Nephron (organoid): ENCODE measurements at regions not wholly inside any gene's neighbourhood (a gene's known extent, or its start where the extent isn't known, plus 50 kb on each side); places are given as distances from the start of the nearest gene placed in this dataset.
"Not testable (repeated sequence)": the region's sequence is repeated elsewhere in the genome, so short reads cannot be mapped to it uniquely, and the experiment has no call there.

Source experiments
- H3K27ac Mint-ChIP-seq, 3 experiments: 2 replicates each; pipeline ENCODE4 v1.8.0; 2020; ENCODE audit warnings: mixed read lengths in 3 of 3, mild to moderate bottlenecking in 2 of 3, moderate library complexity in 1 of 3
- H3K27me3 Mint-ChIP-seq: 2 replicates; pipeline ENCODE4 v1.8.0; 2021; ENCODE audit warnings: low read depth, mild to moderate bottlenecking, moderate library complexity, mixed read lengths
- H3K36me3 Mint-ChIP-seq: 2 replicates; pipeline ENCODE4 v1.8.0; 2020; ENCODE audit warnings: low read depth, mixed read lengths
- H3K4me1 Mint-ChIP-seq: 2 replicates; pipeline ENCODE4 v1.8.0; 2020; ENCODE audit warnings: mixed read lengths
- H3K4me3 Mint-ChIP-seq, 3 experiments: 2 replicates each; pipeline ENCODE4 v1.8.0; 2020; ENCODE audit warnings: mild to moderate bottlenecking in 3 of 3, mixed read lengths in 3 of 3, moderate library complexity in 2 of 3
- H3K9me3 Mint-ChIP-seq: 2 replicates; pipeline ENCODE4 v1.8.0; 2020; ENCODE audit warnings: mixed read lengths
- TF ChIP-seq, protein P1 (sequence below), 3 experiments: fragments of 200-600 bp; sonication (generic); IDR thresholded peaks; one replicate each; pipeline ENCODE4 v1.5.0; 2021; ENCODE audit warnings: antibody characterized with exemption in 3 of 3; ENCODE audit not compliant: unreplicated experiment in 3 of 3

DNA sequence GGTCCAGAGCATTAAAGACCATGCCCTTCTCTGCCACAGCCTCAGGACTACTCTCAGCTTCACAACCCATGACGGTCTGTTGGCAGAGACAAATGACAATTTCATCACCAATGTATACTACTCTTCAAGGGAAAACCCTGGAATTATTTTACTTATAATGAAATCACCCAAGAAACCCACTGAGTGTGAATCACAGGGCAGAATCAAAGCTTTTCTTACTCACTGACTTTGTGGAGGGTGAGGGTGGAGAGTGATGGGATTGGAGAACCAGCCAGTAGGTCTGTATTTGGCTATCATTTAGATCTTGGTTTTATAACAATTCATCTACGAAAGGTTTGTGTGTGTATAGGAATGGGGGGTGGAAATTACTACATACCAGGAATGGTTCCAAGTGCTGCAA is 442.6 kb downstream of the SHISA9 start:
- TF ChIP-seq, protein P1, sequence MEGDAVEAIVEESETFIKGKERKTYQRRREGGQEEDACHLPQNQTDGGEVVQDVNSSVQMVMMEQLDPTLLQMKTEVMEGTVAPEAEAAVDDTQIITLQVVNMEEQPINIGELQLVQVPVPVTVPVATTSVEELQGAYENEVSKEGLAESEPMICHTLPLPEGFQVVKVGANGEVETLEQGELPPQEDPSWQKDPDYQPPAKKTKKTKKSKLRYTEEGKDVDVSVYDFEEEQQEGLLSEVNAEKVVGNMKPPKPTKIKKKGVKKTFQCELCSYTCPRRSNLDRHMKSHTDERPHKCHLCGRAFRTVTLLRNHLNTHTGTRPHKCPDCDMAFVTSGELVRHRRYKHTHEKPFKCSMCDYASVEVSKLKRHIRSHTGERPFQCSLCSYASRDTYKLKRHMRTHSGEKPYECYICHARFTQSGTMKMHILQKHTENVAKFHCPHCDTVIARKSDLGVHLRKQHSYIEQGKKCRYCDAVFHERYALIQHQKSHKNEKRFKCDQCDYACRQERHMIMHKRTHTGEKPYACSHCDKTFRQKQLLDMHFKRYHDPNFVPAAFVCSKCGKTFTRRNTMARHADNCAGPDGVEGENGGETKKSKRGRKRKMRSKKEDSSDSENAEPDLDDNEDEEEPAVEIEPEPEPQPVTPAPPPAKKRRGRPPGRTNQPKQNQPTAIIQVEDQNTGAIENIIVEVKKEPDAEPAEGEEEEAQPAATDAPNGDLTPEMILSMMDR (IDR thresholded peaks at IDR 0.05; ENCODE audit: unreplicated experiment in 3 of 3) = no peak
- Mint-ChIP-seq H3K27ac (no peak overlapping the region), H3K9me3 (no peaks in the 10 kb centered on the region), H3K4me3 (no peak overlapping the region), H3K4me1 (no peaks in the 10 kb centered on the region), H3K27me3 (no peaks in the 10 kb centered on the region), H3K36me3 (no peaks in the 10 kb centered on the region)

- Mint-ChIP-seq H3K27ac (no peak overlapping the region), H3K4me1 (no peaks in the 10 kb centered on the region), H3K4me3 (no peak overlapping the region), H3K27me3 (no peaks in the 10 kb centered on the region), H3K36me3 (no peaks in the 10 kb centered on the region), H3K9me3 (no peaks in the 10 kb centered on the region)
- TF ChIP-seq, protein P1 (IDR thresholded peaks at IDR 0.05; ENCODE audit: unreplicated experiment in 3 of 3) = no peak
These were observed 447.0 kb downstream of the SHISA9 start for GRCh38 chr16:13348416-13348815.

GRCh38 chr16:13350000-13350399 is 448.6 kb downstream of the SHISA9 start:
- Mint-ChIP-seq H3K4me1 (no peaks in the 10 kb centered on the region), H3K27ac (no peak overlapping the region), H3K9me3 (no peaks in the 10 kb centered on the region), H3K4me3 (no peak overlapping the region), H3K27me3 (no peaks in the 10 kb centered on the region), H3K36me3 (no peaks in the 10 kb centered on the region)
- TF ChIP-seq, protein P1 (IDR thresholded peaks at IDR 0.05; ENCODE audit: unreplicated experiment in 3 of 3) = no peak

DNA sequence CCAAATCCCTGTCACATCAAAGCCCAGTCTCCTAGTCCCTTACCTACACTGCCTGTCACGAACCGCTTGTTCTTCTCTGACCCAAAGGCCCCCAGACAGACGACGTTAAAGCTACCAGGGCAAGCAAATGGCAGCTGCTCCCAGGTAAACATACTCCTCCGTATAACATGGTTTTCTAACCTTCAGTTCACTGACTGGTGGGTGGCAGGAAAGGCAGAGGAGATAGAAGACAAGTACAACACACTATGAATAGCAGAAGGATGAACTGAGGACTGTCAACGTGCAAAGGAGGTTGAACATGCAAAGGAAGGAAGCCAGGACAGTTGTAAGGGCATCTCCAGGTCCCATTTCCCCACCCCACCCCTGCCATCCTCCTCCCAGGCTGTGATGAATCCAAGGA is 449.8 kb downstream of the SHISA9 start:
- Mint-ChIP-seq H3K9me3 (no peaks in the 10 kb centered on the region), H3K4me1 (no peaks in the 10 kb centered on the region), H3K36me3 (no peaks in the 10 kb centered on the region), H3K4me3 (no peak overlapping the region), H3K27ac (no peak overlapping the region), H3K27me3 (no peaks in the 10 kb centered on the region)
- TF ChIP-seq, protein P1 (IDR thresholded peaks at IDR 0.05; ENCODE audit: unreplicated experiment in 3 of 3) = no peak

DNA sequence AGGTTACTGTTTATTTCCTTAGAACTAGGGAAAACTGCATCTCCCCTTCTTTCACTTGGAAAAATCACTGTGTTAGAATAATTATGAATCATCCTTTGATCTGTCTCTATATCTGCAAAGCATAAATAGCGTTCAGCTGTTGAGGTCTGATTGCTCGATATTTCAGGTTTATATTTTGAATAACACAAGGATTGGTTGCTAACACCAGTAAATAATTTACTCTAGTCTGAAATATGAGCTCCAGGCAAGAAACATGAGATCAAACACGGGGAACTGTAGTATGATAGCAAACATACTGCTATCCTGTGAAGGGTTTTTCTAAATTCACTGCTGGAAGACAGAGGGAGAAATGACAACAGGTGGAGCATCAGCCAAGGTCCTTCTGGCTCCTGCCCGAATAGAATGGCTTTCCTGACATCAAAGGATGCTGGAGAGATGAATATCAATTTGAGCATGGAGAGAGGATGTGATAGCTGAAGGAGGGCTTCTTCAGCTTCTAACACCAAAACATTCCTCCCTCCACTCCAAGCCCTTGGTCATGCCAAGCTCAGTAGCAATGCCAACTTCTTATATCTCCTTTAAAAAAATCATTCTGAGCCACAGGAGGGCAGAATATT is 450.3 kb downstream of the SHISA9 start:
- Mint-ChIP-seq H3K4me3 (no peak overlapping the region), H3K27me3 (no peaks in the 10 kb centered on the region), H3K36me3 (no peaks in the 10 kb centered on the region), H3K9me3 (no peaks in the 10 kb centered on the region), H3K4me1 (no peaks in the 10 kb centered on the region), H3K27ac (no peak overlapping the region)
- TF ChIP-seq, protein P1 (IDR thresholded peaks at IDR 0.05; ENCODE audit: unreplicated experiment in 3 of 3) = no peak

GRCh38 chr16:13352796-13353195 is 451.4 kb downstream of the SHISA9 start:
- H3K27ac Mint-ChIP-seq, H3K4me3 Mint-ChIP-seq, H3K36me3 Mint-ChIP-seq, H3K4me1 Mint-ChIP-seq, H3K27me3 Mint-ChIP-seq, H3K9me3 Mint-ChIP-seq: not testable (repeated sequence)

- not testable (repeated sequence) for H3K4me3 Mint-ChIP-seq, H3K4me1 Mint-ChIP-seq, H3K27me3 Mint-ChIP-seq, H3K36me3 Mint-ChIP-seq, H3K27ac Mint-ChIP-seq
- H3K9me3 Mint-ChIP-seq = peaks cover 12% of the 10 kb centered on the region
These were observed 456.4 kb downstream of the SHISA9 start for GRCh38 chr16:13357842-13358241.
